HEK293 (cell line): ENCODE measurements at regions not wholly inside any gene's neighbourhood (a gene's known extent, or its start where the extent isn't known, plus 50 kb on each side); places are given as distances from the start of the nearest gene placed in this dataset.

Experiments
- ZFP41 ChIP-seq: fragments of 450-650 bp; formaldehyde crosslinking; IDR thresholded peaks from 2 replicates; pipeline ENCODE4 v1.5.1; 2016; ENCODE audit warnings: missing biosample characterization, missing genetic modification characterization, borderline replicate concordance
- TF ChIP-seq, protein P1 (sequence below): fragments of 450-650 bp; formaldehyde crosslinking; IDR thresholded peaks from 2 replicates; pipeline ENCODE4 v1.5.1; 2016; ENCODE audit warnings: missing biosample characterization, missing genetic modification characterization

DNA sequence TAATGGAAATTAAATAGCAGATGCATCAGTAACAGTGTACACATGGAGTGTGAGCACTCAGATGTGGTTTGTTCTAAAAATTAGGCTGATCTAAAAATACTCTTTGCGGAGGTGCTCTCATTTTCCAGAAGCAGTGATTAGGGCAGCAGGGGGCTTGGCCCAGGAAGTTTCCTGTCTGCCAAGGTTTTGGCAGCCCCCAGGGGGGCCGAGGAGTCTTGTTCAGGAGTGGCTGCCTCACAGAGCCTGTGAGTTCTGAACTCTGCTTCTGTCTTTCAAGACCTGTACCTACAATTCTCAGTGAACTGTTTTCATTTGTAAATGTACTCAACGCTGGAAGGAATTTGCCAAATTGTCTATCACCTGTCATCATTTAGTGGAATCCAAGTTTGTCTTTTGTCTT is 388.4 kb upstream of the CDH11 start:
- TF ChIP-seq, protein P1, sequence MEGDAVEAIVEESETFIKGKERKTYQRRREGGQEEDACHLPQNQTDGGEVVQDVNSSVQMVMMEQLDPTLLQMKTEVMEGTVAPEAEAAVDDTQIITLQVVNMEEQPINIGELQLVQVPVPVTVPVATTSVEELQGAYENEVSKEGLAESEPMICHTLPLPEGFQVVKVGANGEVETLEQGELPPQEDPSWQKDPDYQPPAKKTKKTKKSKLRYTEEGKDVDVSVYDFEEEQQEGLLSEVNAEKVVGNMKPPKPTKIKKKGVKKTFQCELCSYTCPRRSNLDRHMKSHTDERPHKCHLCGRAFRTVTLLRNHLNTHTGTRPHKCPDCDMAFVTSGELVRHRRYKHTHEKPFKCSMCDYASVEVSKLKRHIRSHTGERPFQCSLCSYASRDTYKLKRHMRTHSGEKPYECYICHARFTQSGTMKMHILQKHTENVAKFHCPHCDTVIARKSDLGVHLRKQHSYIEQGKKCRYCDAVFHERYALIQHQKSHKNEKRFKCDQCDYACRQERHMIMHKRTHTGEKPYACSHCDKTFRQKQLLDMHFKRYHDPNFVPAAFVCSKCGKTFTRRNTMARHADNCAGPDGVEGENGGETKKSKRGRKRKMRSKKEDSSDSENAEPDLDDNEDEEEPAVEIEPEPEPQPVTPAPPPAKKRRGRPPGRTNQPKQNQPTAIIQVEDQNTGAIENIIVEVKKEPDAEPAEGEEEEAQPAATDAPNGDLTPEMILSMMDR = no peak
- TF ChIP-seq ZFP41 = no peak
